ENCODE measurements at regions not wholly inside any gene's neighbourhood (a gene's known extent, or its start where the extent isn't known, plus 50 kb on each side); places are given as distances from the start of the nearest gene placed in this dataset.

DNA sequence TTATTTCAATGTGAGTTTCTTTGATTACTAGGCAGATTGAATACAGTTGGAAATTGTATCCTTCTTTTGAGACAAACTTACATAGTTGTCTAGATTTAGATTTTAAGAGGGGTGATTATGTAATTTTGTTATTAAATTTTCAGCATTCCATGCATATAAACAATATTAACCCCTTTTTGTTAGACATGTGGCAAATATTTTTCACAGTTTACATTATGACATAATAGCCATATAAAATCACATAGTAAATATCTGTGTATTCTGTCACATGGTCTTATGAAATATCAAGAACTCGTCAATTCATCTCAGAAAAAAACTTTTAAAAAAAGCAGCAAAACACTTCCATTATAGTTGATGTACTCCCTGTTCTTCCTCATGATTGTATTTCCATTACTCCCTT is 243.8 kb downstream of the CYP26B1 start:
- no peak overlapping the region for H3K4me3 ChIP-seq
- Mint-ChIP-seq H3K27ac (no peak overlapping the region), H3K9me3 (peaks cover 3% of the 10 kb centered on the region; the same call in 1 of the 3 replicates), H3K27me3 (ENCODE audit: insufficient read depth, low read depth, poor library complexity) (no peaks in the 10 kb centered on the region), H3K4me3 (no peak overlapping the region), H3K36me3 (ENCODE audit: low read depth) (no peaks in the 10 kb centered on the region), H3K4me1 (no peaks in the 10 kb centered on the region)
- TF ChIP-seq, protein P1, sequence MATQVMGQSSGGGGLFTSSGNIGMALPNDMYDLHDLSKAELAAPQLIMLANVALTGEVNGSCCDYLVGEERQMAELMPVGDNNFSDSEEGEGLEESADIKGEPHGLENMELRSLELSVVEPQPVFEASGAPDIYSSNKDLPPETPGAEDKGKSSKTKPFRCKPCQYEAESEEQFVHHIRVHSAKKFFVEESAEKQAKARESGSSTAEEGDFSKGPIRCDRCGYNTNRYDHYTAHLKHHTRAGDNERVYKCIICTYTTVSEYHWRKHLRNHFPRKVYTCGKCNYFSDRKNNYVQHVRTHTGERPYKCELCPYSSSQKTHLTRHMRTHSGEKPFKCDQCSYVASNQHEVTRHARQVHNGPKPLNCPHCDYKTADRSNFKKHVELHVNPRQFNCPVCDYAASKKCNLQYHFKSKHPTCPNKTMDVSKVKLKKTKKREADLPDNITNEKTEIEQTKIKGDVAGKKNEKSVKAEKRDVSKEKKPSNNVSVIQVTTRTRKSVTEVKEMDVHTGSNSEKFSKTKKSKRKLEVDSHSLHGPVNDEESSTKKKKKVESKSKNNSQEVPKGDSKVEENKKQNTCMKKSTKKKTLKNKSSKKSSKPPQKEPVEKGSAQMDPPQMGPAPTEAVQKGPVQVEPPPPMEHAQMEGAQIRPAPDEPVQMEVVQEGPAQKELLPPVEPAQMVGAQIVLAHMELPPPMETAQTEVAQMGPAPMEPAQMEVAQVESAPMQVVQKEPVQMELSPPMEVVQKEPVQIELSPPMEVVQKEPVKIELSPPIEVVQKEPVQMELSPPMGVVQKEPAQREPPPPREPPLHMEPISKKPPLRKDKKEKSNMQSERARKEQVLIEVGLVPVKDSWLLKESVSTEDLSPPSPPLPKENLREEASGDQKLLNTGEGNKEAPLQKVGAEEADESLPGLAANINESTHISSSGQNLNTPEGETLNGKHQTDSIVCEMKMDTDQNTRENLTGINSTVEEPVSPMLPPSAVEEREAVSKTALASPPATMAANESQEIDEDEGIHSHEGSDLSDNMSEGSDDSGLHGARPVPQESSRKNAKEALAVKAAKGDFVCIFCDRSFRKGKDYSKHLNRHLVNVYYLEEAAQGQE (IDR thresholded peaks at IDR 0.05; ENCODE audit: unreplicated experiment) = no peak
- no peak for TF ChIP-seq EZH2phosphoT487 (IDR thresholded peaks at IDR 0.05; ENCODE audit: unreplicated experiment)
- TF ChIP-seq POLR2AphosphoS5 (IDR thresholded peaks at IDR 0.05; ENCODE audit: low read depth) = no peak
- TF ChIP-seq NANOG (IDR thresholded peaks at IDR 0.05; ENCODE audit: borderline replicate concordance) = no peak
- TF ChIP-seq CREB1 (CRISPR knock-in tag; IDR thresholded peaks at IDR 0.05; ENCODE audit: low read depth) = no peak
- no peak for TF ChIP-seq STAT1 (IDR thresholded peaks at IDR 0.05; ENCODE audit: unreplicated experiment)
- TF ChIP-seq EZH2 (IDR thresholded peaks at IDR 0.05; ENCODE audit: low read depth, unreplicated experiment) = no peak
- TF ChIP-seq JUNB (IDR thresholded peaks at IDR 0.05; ENCODE audit: unreplicated experiment) = no peak
- TF ChIP-seq, protein P2, sequence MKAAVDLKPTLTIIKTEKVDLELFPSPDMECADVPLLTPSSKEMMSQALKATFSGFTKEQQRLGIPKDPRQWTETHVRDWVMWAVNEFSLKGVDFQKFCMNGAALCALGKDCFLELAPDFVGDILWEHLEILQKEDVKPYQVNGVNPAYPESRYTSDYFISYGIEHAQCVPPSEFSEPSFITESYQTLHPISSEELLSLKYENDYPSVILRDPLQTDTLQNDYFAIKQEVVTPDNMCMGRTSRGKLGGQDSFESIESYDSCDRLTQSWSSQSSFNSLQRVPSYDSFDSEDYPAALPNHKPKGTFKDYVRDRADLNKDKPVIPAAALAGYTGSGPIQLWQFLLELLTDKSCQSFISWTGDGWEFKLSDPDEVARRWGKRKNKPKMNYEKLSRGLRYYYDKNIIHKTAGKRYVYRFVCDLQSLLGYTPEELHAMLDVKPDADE (IDR thresholded peaks at IDR 0.05) = no peak
- TF ChIP-seq ZNF114 (CRISPR knock-in tag; IDR thresholded peaks at IDR 0.05) = no peak
- no peaks in the 10 kb centered on the region for H4K20me1 ChIP-seq (replicated peaks; ENCODE audit: insufficient read depth)
- no peak for DNase-seq (ENCODE audit: low spot score)
- no peak overlapping the region for H3K4me2 ChIP-seq
- H3F3A ChIP-seq (replicated peaks; ENCODE audit: low read depth) = no peaks in the 10 kb centered on the region
- H3K79me2 ChIP-seq (replicated peaks; ENCODE audit: insufficient read depth) = no peaks in the 10 kb centered on the region
- no peaks in the 10 kb centered on the region for H3K36me3 ChIP-seq (ENCODE audit: insufficient read depth)
- ATAC-seq = no peak
- no peaks in the 10 kb centered on the region for H3K9me2 ChIP-seq (ENCODE audit: insufficient read depth)
- H3K27ac ChIP-seq (ENCODE audit: low read depth) = no peak overlapping the region
- no peak overlapping the region for H2AFZ ChIP-seq
- H3K27me3 ChIP-seq (ENCODE audit: insufficient read depth) = no peaks in the 10 kb centered on the region
- H3K4me1 ChIP-seq (ENCODE audit: insufficient read depth) = no peaks in the 10 kb centered on the region

DNA sequence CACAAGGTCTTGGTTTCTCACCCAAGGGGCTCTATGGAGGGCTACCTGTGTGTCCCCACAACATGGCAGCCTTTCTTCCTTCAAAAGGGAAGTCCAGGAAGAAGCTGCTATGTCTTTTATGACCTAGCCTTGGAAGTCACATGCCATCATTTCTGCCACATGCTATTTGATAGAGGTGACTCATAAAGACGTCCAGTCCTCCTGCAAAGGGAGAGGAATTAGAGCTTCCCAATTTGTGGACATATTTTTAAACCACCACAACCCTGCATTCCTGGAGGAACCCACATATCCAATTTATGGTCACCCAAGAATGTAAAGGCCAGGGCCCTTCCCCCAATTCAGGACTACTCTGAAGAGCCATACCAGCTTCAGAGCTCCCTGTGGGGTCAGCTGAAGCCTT is 246.2 kb downstream of the CYP26B1 start:
- no peak overlapping the region for H3K27ac ChIP-seq (ENCODE audit: low read depth)
- no peaks in the 10 kb centered on the region for H3K36me3 ChIP-seq (ENCODE audit: insufficient read depth)
- no peaks in the 10 kb centered on the region for H3K9me2 ChIP-seq (ENCODE audit: insufficient read depth)
- H3K4me2 ChIP-seq = no peak overlapping the region
- Mint-ChIP-seq H3K4me1 (no peaks in the 10 kb centered on the region; the same call in 2 of the 3 replicates), H3K27ac (no peak overlapping the region), H3K9me3 (no peaks in the 10 kb centered on the region), H3K36me3 (ENCODE audit: low read depth) (no peaks in the 10 kb centered on the region), H3K27me3 (ENCODE audit: insufficient read depth, low read depth, poor library complexity) (peaks cover 2% of the 10 kb centered on the region), H3K4me3 (no peak overlapping the region)
- no peak overlapping the region for H2AFZ ChIP-seq
- no peaks in the 10 kb centered on the region for H3K27me3 ChIP-seq (ENCODE audit: insufficient read depth)
- H3F3A ChIP-seq (replicated peaks; ENCODE audit: low read depth) = no peaks in the 10 kb centered on the region
- H3K4me3 ChIP-seq = no peak overlapping the region
- no peaks in the 10 kb centered on the region for H3K79me2 ChIP-seq (replicated peaks; ENCODE audit: insufficient read depth)
- H4K20me1 ChIP-seq (replicated peaks; ENCODE audit: insufficient read depth) = no peaks in the 10 kb centered on the region
- DNase-seq (ENCODE audit: low spot score) = no peak
- H3K4me1 ChIP-seq (ENCODE audit: insufficient read depth) = no peaks in the 10 kb centered on the region
- no peak for ATAC-seq
- TF ChIP-seq JUNB (IDR thresholded peaks at IDR 0.05; ENCODE audit: unreplicated experiment) (no peak), EZH2 (IDR thresholded peaks at IDR 0.05; ENCODE audit: low read depth, unreplicated experiment) (no peak), ZNF331 (CRISPR knock-in tag; IDR thresholded peaks at IDR 0.05; ENCODE audit: low read depth) (no peak), NANOG (IDR thresholded peaks at IDR 0.05; ENCODE audit: borderline replicate concordance) (no peak), EZH2phosphoT487 (IDR thresholded peaks at IDR 0.05; ENCODE audit: unreplicated experiment) (no peak)
- TF ChIP-seq, protein P2 (IDR thresholded peaks at IDR 0.05) = no peak
